CD4-positive, alpha-beta T cell treated with Interleukin-4 for 4 hours (primary cell): ENCODE measurements at regions not wholly inside any gene's neighbourhood (a gene's known extent, or its start where the extent isn't known, plus 50 kb on each side); places are given as distances from the start of the nearest gene placed in this dataset.
"Not testable (repeated sequence)": the region's sequence is repeated elsewhere in the genome, so short reads cannot be mapped to it uniquely, and the experiment has no call there.

Experiments
- DNase-seq: peaks from one replicate; pipeline ENCODE4 v3.0.0-alpha.2; 2020

DNA sequence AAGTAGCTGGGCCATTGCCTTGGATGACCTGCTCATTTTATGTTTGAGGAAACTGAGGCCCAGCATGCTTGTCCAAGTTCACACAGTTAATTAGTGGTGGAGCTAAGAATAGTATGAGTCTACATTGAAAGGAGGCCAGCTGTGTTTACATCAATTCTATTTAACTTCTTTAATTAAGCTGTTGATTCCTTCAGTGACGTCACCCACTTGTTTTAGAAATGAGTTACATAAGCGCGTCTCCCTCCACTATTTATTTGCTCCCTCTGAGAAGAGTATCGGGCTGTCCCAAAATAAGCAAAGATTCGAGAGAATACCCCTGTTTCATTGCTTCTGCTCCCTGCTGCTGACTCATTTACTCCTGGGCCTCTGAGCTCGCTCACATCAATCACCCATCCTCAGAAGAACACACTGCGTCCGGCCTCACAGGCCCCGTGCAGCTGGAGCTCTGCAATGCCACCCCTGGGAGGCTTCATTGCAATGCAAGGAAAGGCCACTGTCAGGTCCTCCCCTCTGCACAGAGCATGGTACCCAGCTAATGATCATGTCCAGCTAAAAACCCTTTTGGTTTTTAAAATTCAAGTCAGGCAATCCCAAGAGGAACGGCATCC is 74.8 kb upstream of the BMP2 start:
- no peak for DNase-seq

DNA sequence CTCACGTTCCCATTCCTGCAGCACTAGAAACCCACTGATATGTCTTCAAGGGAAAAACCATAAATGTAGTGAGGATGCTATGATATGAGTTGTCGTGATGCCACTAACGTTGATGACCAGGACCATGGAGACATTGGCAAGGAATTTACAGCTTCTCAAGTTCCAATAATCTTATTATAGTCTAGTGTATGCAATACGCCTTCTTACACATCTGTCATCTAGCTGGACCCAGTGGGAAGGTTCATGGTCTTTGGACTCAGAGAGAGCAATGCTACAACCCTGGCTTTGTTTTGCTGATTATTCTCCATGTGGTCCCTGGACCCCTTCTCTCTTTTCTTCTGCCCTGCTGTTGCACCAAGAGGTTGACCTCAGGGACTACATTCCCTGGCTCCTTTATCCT is 76.0 kb upstream of the BMP2 start:
- no peak for DNase-seq

DNA sequence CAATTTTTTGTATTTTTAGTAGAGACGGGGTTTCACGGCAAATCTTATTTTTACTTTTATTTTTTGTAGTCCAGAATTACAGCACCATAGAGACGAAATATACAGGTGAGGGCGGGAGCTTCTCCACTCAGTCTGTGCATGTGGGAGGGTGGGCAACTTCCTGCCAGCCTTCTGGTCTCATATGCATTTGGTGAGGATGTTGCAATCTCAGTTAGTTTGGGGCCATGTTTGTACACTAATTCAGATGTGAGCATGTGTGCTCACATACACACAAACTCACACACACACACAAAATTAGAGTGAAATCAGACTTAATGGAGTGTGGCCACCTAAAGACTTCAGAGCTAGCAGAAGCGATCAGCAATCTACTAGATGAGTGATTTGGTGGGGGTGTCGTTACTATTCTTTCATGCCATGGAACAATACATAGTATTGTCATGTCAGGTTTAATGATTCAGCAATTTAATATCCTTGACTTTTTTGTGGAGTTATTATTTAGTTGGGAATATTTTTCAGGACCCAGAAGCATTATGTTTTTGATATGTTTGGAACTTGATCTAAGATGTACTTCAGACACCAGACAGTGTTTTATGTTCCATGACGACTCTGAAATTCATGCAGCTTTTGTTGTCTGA is 78.0 kb upstream of the BMP2 start:
- DNase-seq, result no peak

DNA sequence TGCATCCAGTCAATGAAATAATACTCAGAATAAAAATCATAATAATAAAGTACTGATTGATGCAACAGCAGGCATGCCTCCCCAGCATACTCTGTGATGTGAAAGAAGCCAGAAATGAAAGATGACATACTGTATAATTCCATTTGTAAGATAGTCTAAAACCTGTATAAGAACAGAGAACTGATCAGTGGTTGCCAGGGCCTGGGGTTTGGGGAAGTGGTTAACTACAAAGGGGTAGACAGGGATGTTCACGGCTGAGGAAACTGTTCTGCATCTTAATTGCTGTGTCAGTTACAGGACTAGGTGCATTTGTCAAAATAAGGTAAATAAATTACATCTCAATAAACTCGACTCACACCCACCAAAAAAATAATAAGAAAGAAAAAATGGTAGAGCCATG is 81.3 kb upstream of the BMP2 start:
- no peak for DNase-seq

DNA sequence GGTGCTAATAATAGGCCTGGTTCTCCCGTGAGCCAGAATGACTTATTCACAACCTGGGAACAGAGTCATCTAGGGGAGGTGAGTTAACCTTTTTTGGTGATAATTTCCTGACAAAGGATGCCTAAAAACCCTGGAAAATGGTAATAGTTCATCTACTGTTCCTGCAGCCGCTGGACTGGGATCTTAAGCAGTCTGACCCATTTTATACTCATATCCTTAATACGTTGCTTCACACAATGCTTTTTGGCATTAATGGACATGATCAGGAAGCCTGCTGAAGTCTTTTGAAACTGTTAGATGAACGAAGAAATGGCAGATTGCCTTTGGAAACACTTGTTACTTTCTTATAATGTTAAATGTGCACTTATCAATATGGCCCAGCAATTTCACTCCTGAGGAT is 81.9 kb upstream of the BMP2 start:
- no peak for DNase-seq

DNA sequence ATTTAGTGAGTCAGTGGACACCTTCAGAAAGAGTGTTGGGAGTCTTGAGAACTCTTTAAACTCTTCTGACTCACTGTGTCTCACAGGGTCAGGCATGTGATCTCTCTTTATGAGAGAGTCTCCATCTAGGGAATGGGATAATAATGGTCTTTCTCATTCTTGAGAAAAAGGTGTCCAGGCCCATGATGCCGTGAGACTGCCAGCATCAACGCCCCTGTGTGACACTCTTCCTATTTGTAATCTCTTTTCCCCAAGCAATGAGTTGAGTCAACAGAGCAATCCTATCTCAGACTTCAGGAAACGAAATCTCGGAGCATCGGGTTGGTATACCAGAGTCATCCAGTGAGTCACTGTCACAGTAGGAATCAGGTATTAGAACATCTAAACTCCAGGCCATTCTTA is 82.3 kb upstream of the BMP2 start:
- DNase-seq, result no peak

DNA sequence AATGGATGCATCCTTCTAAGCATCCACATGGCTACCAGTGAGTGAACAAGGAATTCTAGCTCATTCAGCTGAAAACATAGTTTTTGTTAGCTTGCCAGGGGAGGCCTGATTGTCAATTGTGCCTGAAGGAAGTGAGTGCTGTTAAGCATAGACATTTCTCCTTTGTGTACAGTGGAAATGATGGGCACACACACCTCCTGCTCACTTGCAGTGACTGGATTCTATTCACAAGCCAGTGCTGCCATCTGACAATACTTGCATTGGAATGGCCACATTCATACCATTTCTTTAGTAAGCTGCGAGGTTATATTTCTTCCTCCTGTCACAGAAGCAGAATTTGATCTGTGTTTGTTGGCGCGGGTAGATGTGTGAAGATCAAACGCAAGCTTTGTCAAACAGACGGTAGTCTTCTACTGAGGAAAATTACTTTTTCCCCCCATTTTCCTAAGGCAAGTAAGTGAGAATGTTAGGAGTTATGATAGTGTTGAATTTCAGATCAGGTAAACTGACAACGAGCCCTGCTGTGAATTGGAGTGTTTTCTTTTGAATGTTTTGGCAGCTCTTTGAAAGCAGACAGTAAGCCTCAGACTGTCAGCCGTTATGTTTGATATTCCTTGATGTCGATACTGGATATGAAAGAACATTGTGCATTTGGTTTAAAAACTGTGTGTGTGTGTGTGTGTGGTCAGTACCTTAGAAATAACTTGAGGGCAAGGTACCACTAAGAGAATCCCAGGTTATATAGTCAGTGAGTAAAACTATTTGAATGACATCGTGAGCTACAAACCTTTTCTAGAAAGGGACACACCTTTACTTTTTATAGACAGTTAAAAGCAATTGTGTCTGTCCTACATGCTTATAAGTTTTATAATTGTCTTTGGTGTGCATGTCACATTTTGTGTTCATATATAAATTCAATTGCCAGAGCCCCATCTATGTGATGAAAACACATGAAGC is 84.2 kb upstream of the BMP2 start:
- DNase-seq, result no peak

DNA sequence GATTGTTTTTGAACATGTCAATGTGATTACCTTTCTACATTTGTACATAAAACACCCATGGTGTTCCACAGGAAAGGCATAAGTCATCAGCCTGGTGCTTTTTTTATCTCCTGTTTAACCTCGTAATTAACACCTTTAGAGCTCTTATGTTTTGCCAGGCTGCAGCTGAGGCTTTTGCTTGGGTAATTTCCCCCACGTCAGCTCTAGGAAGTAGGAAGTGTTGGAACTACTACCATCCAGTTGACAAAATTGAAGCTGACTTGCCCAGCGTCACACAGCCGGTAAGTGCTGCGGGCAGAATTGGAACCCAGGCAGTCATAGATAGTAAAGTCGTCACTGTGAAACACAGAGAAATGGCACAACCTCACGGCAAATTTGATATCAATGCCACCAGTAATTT is 86.6 kb upstream of the BMP2 start:
- no peak for DNase-seq

DNA sequence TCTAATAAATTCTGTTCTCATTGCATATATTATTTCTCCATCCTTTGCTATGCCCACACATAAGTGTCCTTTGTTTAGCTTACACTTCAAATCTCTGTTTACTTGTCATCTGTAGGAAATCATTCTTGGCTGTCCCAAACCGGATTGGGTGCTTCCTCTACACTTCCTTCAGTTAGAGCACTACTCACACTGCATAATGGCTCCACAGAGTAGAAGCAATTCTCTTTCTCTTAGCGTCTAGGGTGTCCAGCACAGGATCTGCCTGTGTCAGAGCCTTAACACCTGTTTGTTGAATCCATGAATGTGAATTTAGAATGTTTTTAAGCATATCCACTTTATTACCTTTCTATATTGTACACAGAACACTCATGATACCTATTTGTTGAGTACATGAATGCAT is 87.0 kb upstream of the BMP2 start:
- no peak for DNase-seq

DNA sequence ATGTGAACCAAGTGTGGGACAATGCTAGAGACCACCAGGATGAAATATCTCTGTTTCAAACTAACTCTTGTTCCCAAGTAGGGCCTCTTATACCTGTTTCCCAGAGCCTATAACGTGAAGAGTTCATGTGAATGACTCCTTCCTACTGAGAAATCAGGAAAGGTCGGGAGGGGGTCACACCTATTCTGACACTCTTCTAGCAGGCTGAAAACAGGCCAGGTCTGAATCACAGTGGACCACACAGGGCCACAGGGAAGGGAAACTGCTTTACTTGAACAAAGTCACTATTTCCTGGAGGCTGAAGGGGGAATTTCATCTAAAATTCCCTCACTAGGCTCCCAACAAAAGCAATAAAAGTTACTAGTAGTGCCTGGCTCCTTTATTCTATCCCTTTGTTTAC is 88.4 kb upstream of the BMP2 start:
- DNase-seq, result no peak

DNA sequence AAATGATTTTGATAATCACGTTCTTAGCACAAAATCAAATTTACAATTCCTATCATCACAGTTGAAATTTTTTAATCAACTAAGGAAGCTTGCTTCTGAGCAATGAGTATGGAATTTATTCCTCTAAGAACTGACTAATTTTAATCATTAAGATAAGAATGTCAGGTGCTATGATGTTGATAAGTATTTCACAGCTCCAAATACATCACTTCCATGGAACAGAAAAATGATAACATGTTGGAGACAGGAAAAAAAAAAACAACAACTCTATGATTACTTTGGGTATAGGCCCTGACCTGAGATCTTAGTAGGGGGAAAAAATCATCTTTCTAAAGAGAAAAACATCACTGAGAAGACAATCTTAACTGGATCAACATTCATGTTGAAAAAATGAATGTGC is 89.4 kb upstream of the BMP2 start:
- DNase-seq, result no peak

DNA sequence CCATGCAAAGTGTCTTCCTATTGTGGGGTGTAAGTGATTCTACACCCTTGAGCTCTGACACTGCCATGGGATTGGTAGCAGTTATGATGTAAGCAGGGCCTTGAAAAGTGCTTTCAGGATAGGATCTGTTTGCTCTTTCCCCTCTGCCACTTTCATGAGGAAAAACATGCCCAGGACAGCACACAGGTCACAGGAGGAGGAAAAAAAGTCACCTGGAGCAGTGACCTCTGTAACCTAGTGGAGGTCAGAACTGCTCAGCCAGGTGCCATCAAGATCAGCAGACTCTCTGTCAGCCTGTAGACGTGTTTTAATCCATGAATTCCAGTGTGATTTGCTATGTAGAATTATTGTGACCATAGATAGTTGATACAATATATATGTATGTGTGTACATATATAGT is 92.7 kb upstream of the BMP2 start:
- no peak for DNase-seq

DNA sequence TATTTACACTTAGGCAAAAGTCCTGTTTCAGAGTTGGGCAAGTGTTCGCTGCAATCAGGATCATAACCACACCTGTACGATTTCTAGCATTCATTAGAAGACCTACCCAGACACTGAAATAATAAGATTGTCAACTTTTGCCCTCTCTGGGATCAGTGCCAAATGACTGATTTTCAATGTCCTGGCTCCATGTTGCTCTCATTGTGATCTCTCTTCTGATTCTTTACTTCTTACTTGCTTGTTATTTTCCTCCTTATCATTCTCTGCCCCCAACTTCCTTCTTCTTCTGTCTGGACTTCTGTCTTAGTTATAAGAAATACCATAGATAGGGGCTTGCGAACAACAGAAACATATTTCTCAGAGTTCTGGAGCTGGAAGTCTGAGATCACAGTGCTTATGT is 94.4 kb upstream of the BMP2 start:
- DNase-seq, result no peak

DNA sequence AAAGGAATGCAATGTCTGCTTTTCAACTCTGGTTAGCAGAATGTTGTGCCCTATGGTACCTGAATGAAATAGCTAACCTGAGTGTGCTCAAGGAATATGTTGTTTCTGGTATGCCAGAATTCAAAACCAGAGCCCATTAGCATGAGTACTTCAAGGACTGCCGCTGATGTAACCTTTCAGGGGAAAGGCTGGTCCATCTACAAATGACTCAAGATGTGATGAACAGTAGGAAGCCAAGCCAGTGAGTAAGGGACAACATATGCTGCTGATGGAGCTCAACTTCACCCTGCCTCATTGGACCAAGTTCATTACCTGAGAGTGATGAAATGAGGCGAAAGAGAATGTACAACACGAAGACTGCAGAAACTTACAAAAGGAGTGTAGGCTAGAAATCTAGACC is 95.7 kb upstream of the BMP2 start:
- DNase-seq, result no peak

DNA sequence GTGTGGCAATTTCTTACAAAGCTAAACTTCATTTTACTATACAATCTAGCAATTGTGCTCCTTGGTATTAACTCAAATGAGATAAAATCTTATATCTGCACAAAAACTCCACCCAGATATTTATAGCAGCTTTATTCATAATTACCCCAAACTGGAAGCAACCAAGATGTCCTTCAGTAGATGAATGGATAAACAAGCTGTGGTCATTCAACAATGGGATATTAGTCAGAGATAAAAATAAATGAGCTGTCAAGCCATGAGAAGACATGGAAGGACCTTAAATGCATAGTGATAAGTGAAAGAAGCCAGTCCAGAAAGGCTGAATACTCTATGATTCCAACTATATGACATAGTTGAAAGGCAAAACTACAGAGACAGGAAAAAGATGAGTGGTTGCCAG is 98.9 kb upstream of the BMP2 start:
- DNase-seq, result no peak

DNA sequence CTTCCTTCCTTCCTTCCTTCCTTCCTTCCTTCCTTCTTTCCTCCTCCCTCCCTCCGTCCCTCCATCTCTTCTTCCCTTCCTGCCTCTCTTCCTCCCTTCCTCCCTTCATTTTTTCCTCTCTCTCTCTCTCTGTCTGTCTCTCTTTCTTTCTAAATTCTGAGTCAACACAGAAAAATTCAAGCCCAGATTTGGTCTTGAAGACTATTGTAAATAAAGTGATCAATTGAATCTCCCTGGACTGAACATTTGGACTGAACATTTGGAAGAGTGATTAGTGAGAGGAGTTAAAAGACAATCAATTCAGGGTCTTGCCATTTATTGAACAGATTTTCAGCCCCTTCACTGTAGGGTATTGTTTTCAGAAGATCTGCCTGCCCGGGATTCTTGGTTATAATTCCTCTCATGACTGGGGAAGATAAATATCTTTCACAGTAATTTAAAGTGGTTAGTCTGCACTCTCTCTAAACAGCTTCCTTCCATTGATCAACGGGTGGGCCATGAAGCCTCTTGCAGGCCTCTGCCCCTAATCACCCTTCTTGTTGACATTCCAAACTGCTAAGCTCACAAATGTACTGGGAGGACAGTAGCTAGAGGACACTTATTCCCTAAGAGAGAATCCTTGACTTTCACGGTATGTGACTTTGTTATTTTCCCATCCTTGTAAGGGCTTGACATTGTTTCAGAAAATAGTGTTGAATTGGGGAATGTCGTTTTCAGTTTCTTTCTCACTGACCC is 101.7 kb upstream of the BMP2 start:
- no peak for DNase-seq

DNA sequence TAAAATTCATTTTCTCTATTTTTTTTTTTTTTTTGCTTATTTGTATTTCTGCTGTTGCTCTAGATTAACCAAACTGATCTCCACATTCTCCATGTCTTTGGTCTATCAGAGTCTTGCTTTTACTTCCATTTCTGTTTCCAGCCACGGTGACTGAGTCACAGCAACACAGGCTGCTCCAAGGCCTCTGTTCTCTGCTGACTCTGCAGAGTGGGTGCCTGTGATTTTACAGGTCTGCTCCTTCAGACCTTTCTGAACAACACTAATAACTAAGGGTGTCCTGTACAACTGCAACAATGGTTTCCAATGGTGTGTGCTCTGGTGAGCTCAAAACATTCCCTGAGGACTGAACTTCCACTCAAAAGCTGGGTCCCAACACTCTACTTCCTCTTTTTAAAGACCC is 102.3 kb upstream of the BMP2 start:
- DNase-seq, result no peak

DNA sequence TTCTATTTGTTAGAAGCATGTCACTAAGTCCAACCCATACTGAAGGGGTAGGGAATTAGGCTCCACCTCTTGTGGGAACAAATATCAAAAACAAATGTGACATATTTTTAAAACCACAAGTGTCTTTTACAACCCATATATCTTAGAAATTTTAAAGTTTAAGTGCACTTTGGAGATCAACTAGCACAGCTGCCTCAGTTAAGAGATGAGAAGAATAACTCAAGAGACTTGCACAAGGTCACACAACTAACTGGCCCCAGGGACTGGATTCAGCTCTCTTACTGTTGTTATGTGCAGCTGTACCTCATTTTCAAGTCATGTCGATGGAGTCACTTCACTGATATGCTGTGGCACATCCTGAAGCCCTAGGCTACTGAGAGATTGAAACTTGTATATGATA is 102.9 kb upstream of the BMP2 start:
- no peak for DNase-seq

DNA sequence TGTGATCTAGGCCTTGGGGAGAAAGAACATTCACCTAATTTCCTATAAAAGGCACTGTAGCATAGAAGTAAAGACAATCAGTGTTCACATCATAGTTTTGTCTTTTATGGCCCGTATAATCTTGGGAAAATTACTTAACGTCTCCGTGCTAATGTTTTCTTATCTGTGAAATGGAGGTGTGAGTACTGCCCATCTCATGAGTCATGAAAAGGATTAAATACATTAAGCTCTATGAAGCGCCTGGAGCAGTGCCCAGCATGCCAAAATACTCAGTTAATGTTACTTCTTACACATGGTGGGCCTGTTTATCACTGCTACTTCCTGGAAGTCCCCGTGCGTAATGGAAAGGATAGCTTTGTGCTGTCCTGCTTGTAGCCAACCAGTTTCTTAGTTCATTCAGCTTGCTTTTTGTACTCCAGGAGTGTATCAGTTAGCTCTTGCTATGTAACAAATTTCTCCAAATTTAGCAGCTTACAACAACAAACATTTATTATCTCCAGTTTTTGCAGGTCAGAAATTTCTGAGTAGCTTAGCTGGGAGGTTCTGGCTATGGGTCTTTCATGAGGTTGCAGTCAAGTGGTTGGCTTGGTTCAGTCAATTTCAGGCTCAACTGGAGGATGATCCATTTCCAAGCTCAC is 103.6 kb upstream of the BMP2 start:
- DNase-seq, result no peak

DNA sequence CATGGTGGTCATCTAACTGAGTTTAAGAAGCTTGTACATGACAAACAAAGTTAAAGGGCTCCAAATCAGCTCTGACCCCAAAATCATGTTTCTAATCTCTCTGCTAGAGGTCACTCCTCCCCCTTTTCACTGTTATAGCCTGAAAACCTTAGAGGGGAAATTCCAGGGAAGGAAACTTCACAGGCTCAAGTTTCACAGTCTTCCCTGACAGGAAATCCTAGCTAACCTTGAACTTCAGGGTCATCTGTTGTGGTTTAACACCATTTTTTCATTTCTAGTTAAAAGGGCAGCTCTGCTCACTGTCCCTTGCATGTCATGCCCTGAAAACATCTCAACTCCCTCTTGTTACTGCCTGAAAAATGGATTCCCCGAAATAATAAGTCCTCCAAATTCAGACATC is 104.4 kb upstream of the BMP2 start:
- DNase-seq, result no peak

DNA sequence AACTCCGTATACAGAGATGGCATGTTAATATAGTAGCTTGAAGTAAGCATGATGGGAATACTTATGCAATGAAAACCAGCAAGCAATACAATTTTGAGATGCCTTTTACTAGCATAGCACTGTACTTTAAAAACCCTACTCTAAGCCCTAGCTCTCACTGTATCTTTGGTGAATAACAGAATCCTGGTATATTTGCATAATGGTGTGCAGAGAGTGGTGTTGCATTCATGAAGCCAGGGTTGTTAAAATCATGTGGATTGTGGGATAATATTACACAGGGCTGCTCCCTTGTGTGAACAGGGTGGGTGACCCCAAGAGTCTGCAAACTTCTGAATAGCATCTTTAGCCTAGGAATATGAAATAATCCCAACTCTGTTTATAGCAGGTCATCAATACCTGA is 105.2 kb upstream of the BMP2 start:
- DNase-seq, result no peak

DNA sequence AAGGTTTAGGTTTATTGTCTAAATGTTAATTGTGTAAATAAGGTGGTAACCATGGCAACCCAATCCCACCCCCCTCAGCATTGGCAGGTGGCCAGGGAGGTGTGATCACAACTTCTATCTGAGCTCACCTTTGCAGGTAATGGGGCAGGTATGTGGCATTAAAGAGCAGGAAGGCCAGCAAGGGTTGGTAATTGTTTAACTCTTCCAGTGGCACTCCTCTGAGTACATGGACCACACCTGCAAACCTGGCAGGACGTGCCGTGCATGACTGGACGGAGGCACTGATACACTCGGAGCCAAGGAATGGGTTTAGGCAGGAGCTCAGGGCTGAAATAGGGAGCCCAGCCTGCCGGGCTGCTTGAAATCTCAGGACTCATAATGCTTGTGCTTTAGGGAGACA is 107.0 kb upstream of the BMP2 start:
- no peak for DNase-seq

DNA sequence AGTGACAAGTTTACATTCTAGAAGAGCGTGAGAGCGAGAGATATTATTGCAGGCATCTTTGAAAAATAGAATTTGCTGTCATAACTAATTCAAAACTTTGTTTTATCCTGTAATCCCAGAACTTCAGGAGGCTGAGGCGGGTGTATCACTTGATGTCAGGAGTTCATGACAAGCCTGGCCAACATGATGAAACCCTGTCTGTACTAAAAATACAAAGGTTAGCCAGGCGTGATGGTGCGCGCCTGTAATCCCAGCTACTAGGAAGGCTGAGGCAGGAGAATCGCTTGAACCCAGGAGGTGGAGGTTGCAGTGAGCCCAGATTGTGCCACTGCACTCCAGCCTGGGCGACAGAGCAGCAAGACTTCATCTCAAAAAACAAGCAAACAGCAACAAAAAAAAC is 108.6 kb upstream of the BMP2 start:
- DNase-seq, result not testable (repeated sequence)
